HG03103 (cell line): ENCODE measurements at regions not wholly inside any gene's neighbourhood (a gene's known extent, or its start where the extent isn't known, plus 50 kb on each side); places are given as distances from the start of the nearest gene placed in this dataset.
"Not testable (repeated sequence)": the region's sequence is repeated elsewhere in the genome, so short reads cannot be mapped to it uniquely, and the experiment has no call there.

ENCODE experiments used
- ATAC-seq: cut with Tn5 transposase; IDR thresholded peaks from one replicate; pipeline ENCODE4 v1.9.1; 2021; ENCODE audit warnings: low read depth; ENCODE audit not compliant: unreplicated experiment

DNA sequence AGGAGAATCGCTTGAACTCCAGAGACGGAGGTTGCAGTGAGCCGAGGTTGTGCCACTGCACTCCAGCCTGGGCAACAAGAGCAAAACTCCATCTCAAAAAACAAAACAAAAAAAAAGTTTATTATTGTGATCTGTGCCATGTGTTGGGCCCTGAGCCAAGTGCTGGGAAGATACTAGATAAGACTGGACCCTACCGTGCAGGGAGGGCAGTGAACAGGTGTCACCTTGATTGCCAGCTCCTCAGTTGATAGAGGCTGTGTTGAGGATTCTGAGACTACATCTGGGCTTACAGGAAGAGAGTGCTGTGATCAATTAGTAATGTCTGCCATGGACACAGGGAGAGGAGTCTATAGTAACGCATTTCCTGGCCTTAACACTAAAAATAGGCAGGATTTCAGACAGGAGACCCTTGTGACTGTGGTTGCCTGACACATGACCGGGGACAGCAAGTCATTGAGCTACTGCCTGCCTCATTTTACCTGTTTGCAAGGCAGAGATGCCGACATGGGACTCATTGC lies 201.5 kb downstream of the C9orf50 start:
- ATAC-seq: no peak

DNA sequence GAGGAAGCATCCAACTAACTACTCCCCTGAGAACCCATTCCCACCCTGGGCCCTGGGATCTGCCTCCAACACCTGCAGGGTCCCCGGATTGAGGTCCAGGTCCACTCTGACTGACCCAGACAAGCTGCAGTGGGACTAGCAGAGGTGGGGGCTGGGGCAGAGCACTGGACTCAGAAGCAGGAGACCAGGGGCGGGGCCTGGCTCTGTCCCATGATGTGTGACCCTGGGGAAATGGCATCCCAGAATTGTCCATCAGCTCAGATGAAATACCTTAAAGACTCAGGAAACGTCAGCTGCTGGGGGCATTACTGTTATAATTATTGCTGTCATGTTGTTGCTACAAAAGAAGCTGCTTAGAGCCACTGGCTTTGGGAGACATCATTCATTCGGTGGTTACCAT lies 202.4 kb downstream of the C9orf50 start:
- ATAC-seq: no peak

GRCh38 chr9:129416821-129417539 lies 203.9 kb downstream of the C9orf50 start:
- no peak for ATAC-seq

GRCh38 chr9:129415942-129416651 lies 204.8 kb downstream of the C9orf50 start:
- ATAC-seq: no peak

DNA sequence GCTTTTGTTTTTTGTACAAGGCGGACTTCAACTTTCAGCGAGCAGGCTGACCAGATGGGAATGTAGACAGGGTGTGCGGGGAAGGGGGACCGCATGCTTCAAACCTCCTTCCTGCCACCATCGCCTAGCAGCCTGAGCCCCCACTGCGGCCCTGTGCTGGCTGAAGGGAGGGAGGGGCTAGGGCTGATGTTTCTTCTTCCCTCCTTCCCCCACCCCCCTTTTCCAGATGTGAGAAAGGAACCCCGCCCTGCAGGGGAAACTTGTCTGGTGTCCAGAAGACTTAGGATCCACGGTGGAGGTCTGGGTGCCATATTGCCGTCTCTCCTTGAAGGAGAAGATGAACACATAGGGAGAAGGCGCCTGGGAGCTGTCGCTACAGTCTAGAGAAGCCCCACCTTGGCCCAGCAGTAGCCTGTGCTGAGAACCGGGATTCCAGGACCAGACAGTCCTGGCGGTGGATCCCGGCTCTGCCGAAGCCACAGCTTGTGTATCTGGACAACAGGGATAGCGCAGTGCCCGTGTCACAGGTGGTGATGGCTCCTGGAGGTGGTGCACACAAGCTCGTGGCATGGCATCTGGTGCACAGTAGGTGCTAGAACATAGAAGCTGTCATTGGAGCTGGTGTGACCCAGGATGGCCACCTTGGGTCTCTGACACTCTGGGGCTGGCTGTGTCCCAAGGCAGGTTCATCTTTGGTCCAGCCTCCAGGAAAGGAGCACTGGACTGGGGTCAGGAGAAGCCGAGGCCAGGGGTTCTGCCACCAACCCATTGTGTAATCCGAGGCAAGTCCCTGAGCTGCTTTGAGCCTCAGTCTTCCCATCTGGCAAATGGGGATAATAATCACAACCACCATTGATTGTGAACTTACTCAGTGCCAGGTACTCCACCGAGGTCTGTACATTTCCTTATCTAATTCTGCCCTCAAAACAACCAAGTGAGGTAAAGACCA lies 205.6 kb downstream of the C9orf50 start:
- no peak for ATAC-seq

- no peak for ATAC-seq
Measured at GRCh38 chr9:129414377-129414992, 206.4 kb downstream of the C9orf50 start.

DNA sequence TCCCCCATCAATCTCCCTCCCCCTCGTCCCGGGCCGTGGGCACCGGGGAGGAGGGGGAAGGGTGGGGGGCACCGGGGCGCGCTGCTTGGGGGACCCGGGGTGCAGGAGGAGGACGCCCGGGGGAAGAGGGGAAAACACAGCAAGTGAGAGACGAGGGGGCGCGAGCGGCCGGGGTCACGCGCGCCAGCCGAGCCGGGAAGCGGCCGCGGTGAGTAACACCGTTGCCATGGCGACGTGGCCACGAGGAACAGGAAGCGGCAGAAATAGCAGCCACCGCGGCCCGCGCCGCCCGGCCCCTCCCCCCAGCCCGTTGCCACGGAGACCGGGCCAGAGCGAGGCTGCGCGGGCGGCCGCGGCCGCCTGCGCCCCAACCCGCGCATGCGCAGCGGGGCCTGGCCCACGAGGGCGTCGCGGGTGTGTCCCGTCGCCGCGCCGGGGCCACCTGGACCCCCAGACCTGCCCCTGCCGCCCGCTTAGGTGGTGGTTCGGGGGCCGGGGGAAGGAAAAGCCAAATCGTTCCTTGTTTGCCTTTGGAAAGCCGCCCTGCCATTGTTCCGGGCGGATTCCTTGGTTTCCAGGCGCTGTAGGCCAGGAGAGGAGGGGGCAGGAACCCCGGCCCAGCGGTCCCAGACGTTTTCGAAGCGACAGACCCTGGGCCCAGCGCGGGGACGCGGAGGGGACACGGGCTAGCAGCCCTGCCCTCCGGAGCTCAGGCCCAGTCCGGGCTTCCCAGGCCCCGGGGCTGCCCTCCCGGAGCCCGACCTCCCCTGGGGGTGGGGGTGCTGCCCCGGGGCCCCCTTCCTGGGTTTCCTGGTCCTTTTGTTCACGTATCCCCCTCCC lies 207.1 kb downstream of the C9orf50 start:
- peak; percentile 92 for ATAC-seq

- peak; percentile 29 for ATAC-seq
Measured at GRCh38 chr9:129412814-129413536, 207.9 kb downstream of the C9orf50 start.

GRCh38 chr9:129412176-129412813 lies 208.6 kb downstream of the C9orf50 start:
- not testable (repeated sequence) for ATAC-seq

DNA sequence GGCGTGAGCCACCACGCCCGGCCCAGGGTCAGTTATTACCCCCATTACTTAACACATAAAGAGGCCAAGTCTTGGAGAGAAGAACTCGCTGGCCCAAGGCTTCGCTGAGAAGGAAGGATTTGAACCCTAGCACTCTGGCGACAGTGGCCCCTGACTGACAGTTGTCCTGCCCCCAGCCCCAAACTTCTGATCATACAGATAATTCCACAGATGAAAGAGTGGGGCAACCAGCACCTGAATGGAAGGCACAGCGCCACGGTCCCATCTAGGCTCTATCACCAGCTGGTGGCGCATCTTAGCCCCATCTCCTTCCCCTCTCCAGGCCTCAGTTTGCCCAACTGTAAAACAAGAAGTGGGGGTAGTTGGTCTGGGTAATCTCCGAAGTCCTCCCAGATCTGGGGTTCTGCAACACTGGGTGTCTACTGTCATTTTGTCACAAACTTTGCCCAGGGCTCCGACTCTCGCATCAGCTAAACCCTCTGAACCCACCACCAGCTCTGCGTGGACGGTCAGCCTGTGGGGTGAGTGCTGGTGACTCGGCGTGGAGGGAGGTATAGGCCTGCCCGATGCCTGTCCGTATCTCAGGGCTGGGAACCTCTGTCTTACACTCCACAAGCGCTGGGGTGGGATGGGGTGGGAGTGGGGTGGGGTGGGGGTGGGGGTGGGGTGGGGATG lies 209.3 kb downstream of the C9orf50 start:
- no peak for ATAC-seq

DNA sequence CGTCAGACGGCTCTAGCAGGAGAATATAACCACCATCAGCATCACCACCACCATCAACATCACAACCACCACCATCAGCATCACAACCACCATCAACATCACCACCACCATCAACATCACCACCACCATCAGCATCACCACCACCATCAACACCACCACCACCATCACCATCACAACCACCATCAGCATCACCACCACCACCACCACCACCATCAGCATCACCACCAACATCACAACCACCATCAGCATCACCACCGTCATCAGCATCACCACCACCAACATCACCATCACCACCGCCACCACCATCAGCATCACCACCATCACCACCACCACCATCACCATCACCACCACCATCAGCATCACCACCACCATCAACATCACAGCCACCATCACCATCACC lies 210.7 kb downstream of the C9orf50 start:
- ATAC-seq: no peak

GRCh38 chr9:129408535-129409215 lies 212.2 kb downstream of the C9orf50 start:
- no peak for ATAC-seq

DNA sequence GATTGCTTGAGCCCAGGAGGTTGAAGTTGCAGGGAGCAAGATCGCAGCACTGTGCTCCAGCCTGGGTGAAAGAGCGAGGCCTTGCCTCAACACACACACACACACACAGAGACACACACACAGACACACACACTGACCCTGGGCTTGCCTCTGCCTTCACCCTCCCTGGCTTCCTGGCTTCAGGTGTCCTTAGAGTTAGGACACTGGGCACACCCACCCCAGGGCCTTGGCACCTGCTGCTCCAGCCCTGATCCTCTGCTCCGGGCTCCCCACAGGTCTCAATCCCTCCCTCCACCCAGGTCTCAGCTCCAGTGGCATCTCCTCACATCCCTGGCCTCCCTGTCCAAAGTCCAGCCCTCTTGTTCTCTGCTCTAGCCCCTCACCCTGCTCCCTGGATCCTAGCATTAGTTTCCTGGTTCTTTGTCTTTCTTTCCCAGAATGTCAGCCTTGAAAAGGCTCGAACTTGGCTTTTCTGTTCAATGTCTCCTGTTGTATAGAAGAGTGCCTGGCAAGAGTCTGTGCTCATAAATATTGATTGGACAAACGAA lies 212.9 kb downstream of the C9orf50 start:
- ATAC-seq: no peak

DNA sequence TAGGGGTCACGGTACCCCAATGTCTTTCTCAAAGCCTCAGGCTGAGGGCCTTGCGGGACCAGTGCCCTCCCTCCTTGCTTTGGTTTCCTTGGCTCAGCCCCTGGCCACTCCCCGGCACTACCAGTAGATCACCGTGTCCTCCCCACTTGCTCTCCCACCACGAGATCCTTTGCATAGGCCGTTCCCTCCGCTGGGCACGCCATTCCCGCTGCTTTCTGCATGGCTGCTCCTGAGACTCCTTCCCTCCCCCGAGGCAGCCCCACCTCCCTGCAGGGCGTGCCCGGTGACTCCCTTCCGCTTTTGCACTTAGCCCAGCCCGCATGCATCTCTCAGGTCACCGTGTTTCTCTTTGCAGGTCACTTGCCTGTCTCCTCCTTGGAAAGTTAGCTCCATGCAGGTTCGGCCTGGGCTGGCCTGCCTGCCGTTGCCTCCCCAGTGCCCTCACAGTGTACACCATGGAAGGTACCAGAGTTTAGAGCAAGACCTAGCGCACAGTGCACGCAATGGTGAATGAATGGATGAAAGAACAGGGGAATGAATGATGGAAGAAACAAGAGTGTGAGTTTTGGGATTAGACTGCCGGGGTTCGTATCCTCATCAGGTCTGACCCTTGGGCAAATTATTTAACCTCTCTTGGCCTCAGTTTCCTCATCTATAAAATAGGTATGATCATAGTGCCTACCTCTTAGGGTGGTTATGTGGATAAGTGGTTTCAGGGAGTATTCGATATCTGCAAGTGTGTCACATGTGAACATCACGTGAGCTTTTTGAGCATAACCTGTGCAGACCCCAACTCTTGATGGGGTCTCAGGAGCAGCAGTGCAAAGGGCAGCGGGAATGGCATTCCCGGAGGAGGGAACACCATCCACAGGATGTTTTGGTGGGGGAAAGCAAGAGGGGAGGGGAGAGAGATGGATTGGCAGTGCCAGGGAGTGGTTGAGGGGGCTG lies 214.3 kb downstream of the C9orf50 start:
- no peak for ATAC-seq

DNA sequence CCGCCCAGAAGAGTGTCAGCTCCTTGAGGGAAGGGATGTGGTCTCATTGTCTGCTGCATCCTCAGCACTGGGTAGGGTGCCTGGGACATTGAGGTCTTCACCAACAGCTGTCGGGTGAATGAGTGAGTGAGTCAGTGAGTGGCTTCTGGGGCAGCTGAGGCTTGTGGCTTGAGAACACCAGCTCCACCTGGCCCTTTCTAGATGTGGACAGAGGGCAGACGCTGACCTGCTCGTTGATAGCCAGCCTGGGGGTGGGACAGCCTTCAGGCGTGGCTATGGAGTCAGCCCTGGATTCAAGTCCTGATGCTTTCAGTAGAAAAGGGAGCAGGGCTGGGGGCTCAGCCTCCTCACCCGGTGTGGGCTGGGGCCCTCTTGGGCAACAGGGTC lies 215.1 kb downstream of the C9orf50 start:
- ATAC-seq: no peak
